ENCODE measurements at regions not wholly inside any gene's neighbourhood (a gene's known extent, or its start where the extent isn't known, plus 50 kb on each side); places are given as distances from the start of the nearest gene placed in this dataset.

- H3K4me3 ChIP-seq (ENCODE audit: low read depth, low read length): no peak overlapping the region
- DNase-seq (ENCODE audit: low read depth): no peak
These were observed 104.5 kb upstream of the HNRNPU start for GRCh38 chr1:244968881-244969280.

GRCh38 chr1:244968471-244968871, 104.1 kb upstream of the HNRNPU start:
- no peak for DNase-seq (ENCODE audit: low read depth)
- H3K4me3 ChIP-seq (ENCODE audit: low read depth, low read length): no peak overlapping the region
- no peak for TF ChIP-seq CTCF (conservative IDR thresholded peaks at IDR 0.05; ENCODE audit: low read depth, low read length)

More at GRCh38 chr1:244968881-244969280, 104.5 kb upstream of the HNRNPU start:
- no peak for TF ChIP-seq CTCF (conservative IDR thresholded peaks at IDR 0.05; ENCODE audit: low read depth, low read length)

- no peak overlapping the region for H3K4me3 ChIP-seq (ENCODE audit: low read depth, low read length)
- DNase-seq (ENCODE audit: low read depth): no peak
- TF ChIP-seq CTCF (conservative IDR thresholded peaks at IDR 0.05; ENCODE audit: low read depth, low read length): no peak
These were observed 102.8 kb upstream of the HNRNPU start for GRCh38 chr1:244967159-244967558.

- TF ChIP-seq CTCF (conservative IDR thresholded peaks at IDR 0.05; ENCODE audit: low read depth, low read length): no peak
- DNase-seq (ENCODE audit: low read depth): no peak
- no peak overlapping the region for H3K4me3 ChIP-seq (ENCODE audit: low read depth, low read length)
These were observed 101.1 kb upstream of the HNRNPU start for GRCh38 chr1:244965185-244966030.

- DNase-seq (ENCODE audit: low read depth): peak; percentile 85
- no peak for TF ChIP-seq CTCF (conservative IDR thresholded peaks at IDR 0.05; ENCODE audit: low read depth, low read length)
- no peak overlapping the region for H3K4me3 ChIP-seq (ENCODE audit: low read depth, low read length)
These were observed 100.0 kb upstream of the HNRNPU start for GRCh38 chr1:244964112-244964971.

GRCh38 chr1:244963231-244963826, 99.0 kb upstream of the HNRNPU start:
- no peak overlapping the region for H3K4me3 ChIP-seq (ENCODE audit: low read depth, low read length)
- DNase-seq (ENCODE audit: low read depth): peak; percentile 33
- no peak for TF ChIP-seq CTCF (conservative IDR thresholded peaks at IDR 0.05; ENCODE audit: low read depth, low read length)
